ENCODE measurements at regions not wholly inside any gene's neighbourhood (a gene's known extent, or its start where the extent isn't known, plus 50 kb on each side); places are given as distances from the start of the nearest gene placed in this dataset.

- Mint-ChIP-seq H3K36me3 (ENCODE audit: insufficient read depth, unreplicated experiment) (no peaks in the 10 kb centered on the region), H3K27me3 (ENCODE audit: unreplicated experiment) (no peaks in the 10 kb centered on the region), H3K4me1 (ENCODE audit: low read depth, unreplicated experiment) (no peaks in the 10 kb centered on the region), H3K27ac (ENCODE audit: unreplicated experiment) (no peak overlapping the region), H3K4me3 (ENCODE audit: low read depth, unreplicated experiment) (no peak overlapping the region), H3K9me3 (ENCODE audit: low read depth, unreplicated experiment) (no peaks in the 10 kb centered on the region)
- intact Hi-C loops (cut with micrococcal nuclease; ENCODE audit: unreplicated experiment), result no loop called here
- no peak for DNase-seq
- no TSS peak for BruUV-seq (replicated peaks)
- CTCF ChIA-PET, result no interaction called here
- no peak for TF ChIP-seq CTCF (IDR thresholded peaks at IDR 0.05; ENCODE audit: unreplicated experiment)
These were observed 326.1 kb downstream of the ZNF621 start for GRCh38 chr3:40850861-40851260.

- no TSS peak for BruUV-seq (replicated peaks)
- CTCF ChIA-PET, result no interaction called here
- no peaks in the 10 kb centered on the region for H3K4me1 Mint-ChIP-seq (ENCODE audit: low read depth, unreplicated experiment)
- no peaks in the 10 kb centered on the region for H3K36me3 Mint-ChIP-seq (ENCODE audit: insufficient read depth, unreplicated experiment)
- no peaks in the 10 kb centered on the region for H3K27me3 Mint-ChIP-seq (ENCODE audit: unreplicated experiment)
- H3K9me3 Mint-ChIP-seq (ENCODE audit: low read depth, unreplicated experiment), result no peaks in the 10 kb centered on the region
- intact Hi-C loops (cut with micrococcal nuclease; ENCODE audit: unreplicated experiment), result no loop called here
- no peak overlapping the region for H3K27ac Mint-ChIP-seq (ENCODE audit: unreplicated experiment)
- TF ChIP-seq CTCF (IDR thresholded peaks at IDR 0.05; ENCODE audit: unreplicated experiment), result no peak
- DNase-seq, result no peak
- H3K4me3 Mint-ChIP-seq (ENCODE audit: low read depth, unreplicated experiment), result no peak overlapping the region
These were observed 327.1 kb downstream of the ZNF621 start for GRCh38 chr3:40851836-40852235.

GRCh38 chr3:40852712-40853111, 328.0 kb downstream of the ZNF621 start:
- no peak for DNase-seq
- CTCF ChIA-PET, result interaction anchor here (0.5 kb wide), 1 partner anchor 150 kb away, joined by 3 read pairs; no protein-coding TSS in a partner anchor
- Mint-ChIP-seq H3K4me1 (ENCODE audit: low read depth, unreplicated experiment) (no peaks in the 10 kb centered on the region), H3K36me3 (ENCODE audit: insufficient read depth, unreplicated experiment) (no peaks in the 10 kb centered on the region), H3K4me3 (ENCODE audit: low read depth, unreplicated experiment) (no peak overlapping the region), H3K9me3 (ENCODE audit: low read depth, unreplicated experiment) (no peaks in the 10 kb centered on the region), H3K27ac (ENCODE audit: unreplicated experiment) (no peak overlapping the region), H3K27me3 (ENCODE audit: unreplicated experiment) (no peaks in the 10 kb centered on the region)
- BruUV-seq (replicated peaks), result no TSS peak
- no peak for TF ChIP-seq CTCF (IDR thresholded peaks at IDR 0.05; ENCODE audit: unreplicated experiment)
- intact Hi-C loops (cut with micrococcal nuclease; ENCODE audit: unreplicated experiment), result no loop called here

GRCh38 chr3:40853474-40853873, 328.7 kb downstream of the ZNF621 start:
- no peak for TF ChIP-seq CTCF (IDR thresholded peaks at IDR 0.05; ENCODE audit: unreplicated experiment)
- intact Hi-C loops (cut with micrococcal nuclease; ENCODE audit: unreplicated experiment), result no loop called here
- no peaks in the 10 kb centered on the region for H3K4me1 Mint-ChIP-seq (ENCODE audit: low read depth, unreplicated experiment)
- DNase-seq, result no peak
- H3K9me3 Mint-ChIP-seq (ENCODE audit: low read depth, unreplicated experiment), result no peaks in the 10 kb centered on the region
- no peaks in the 10 kb centered on the region for H3K36me3 Mint-ChIP-seq (ENCODE audit: insufficient read depth, unreplicated experiment)
- H3K4me3 Mint-ChIP-seq (ENCODE audit: low read depth, unreplicated experiment), result no peak overlapping the region
- no TSS peak for BruUV-seq (replicated peaks)
- CTCF ChIA-PET, result no interaction called here
- H3K27ac Mint-ChIP-seq (ENCODE audit: unreplicated experiment), result no peak overlapping the region
- H3K27me3 Mint-ChIP-seq (ENCODE audit: unreplicated experiment), result no peaks in the 10 kb centered on the region

GRCh38 chr3:40855871-40856270, 331.1 kb downstream of the ZNF621 start:
- Mint-ChIP-seq H3K9me3 (ENCODE audit: low read depth, unreplicated experiment) (no peaks in the 10 kb centered on the region), H3K27me3 (ENCODE audit: unreplicated experiment) (no peaks in the 10 kb centered on the region), H3K27ac (ENCODE audit: unreplicated experiment) (no peak overlapping the region), H3K36me3 (ENCODE audit: insufficient read depth, unreplicated experiment) (no peaks in the 10 kb centered on the region), H3K4me1 (ENCODE audit: low read depth, unreplicated experiment) (no peaks in the 10 kb centered on the region), H3K4me3 (ENCODE audit: low read depth, unreplicated experiment) (no peak overlapping the region)
- CTCF ChIA-PET, result no interaction called here
- no peak for TF ChIP-seq CTCF (IDR thresholded peaks at IDR 0.05; ENCODE audit: unreplicated experiment)
- no peak for DNase-seq
- intact Hi-C loops (cut with micrococcal nuclease; ENCODE audit: unreplicated experiment), result no loop called here
- BruUV-seq (replicated peaks), result no TSS peak

All from Calu3 (cell line).